Forelimb muscle (tissue), 1 donor: ENCODE measurements at regions not wholly inside any gene's neighbourhood (a gene's known extent, or its start where the extent isn't known, plus 50 kb on each side); places are given as distances from the start of the nearest gene placed in this dataset.
"Not testable (repeated sequence)": the region's sequence is repeated elsewhere in the genome, so short reads cannot be mapped to it uniquely, and the experiment has no call there.

Experiments
- DNase-seq: peaks from one replicate; pipeline ENCODE4 v3.0.0-alpha.2; 2013; ENCODE audit warnings: low read depth

DNA sequence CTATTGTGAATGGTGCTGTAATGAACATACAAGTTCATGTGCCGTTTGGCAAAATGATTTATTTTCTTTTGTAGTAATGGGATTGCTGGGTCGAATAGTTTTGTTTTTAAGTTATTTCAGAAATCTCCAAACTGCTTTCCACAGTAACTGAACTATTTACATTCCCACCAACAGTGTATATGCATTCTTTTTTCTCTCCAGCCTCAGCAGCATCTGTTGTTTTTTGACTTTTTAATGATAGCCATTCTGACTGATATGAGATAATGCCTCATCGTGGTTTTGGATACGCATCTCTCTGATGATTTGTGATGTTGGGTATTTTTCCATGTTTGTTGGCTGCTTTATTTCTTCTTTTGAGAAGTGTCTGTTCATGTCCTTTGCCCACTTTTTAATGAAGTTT is 246.3 kb upstream of the ADGRL3 start:
- DNase-seq, result no peak

DNA sequence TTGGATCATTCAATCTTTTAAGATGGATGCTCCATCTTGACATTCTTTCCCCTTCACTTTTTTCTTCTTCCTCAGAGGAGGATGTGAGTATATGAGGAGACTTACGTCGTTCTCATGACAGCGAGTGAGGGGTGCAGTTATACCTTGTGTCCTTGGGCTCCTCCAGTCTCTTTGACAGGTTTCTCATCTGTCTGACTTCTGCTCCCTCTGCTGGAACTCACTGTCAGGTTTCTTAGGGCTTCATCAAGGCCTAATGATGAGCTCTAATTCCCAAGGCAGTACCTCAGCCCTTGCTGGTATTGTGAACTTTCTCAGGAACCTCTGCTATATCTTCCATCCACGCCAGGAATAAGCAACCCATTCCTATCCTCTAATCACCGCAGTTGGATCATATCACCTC is 237.8 kb upstream of the ADGRL3 start:
- no peak for DNase-seq

DNA sequence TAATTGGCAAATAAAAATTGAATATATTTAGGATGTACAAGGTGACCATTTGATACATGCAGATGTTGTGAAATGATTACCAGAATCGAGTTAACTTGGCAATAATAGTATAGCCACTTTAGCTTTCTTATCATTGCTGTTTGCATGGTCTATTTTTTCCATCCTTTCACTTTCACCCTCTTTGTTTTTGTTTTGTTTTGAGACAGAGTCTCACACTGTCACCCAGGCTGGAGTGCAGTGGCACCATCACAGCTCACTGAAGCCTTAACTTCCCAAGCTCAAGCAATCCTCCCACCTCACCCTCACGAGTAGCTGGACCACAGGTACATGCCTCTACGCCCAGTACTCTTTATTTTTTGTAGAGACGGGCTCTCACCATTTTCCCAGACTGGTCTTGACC is 218.6 kb upstream of the ADGRL3 start:
- DNase-seq, result no peak

DNA sequence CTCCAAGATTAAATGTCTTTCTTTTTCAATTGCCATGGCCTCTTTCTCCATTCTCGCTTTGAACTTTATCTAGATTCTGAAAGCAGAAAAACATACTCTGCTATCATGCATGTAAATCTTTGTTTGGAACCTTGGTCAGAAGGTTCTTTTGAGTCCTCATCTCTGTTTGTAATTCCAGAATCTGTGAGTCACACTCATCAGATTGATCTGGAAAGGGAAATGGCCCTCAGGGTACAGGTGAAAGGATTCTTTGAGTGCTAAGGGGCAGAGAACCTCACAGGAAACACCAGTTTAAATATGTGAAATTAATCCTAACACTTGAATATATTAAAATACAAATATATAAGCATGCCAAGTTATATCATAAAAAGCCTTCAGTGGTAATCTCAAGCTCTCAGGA is 211.0 kb upstream of the ADGRL3 start:
- no peak for DNase-seq

DNA sequence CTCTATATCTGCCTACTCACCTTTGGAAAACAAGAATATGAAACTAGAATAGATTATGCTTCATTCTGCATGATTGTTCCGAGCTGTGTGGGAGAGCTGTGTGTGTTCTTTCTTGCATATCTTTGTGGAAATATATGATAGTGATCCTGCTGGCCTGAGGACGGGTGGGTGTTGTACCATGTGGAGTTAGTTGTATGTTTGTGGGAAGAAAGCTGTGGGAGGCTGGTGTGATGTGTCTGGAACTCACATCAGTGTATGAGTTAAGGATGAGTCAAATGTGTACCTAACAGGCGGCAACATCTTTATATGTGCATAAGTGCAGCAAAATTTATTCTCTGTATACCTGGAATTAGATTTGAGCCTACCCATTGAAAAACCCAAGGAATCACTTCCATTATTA is 208.1 kb upstream of the ADGRL3 start:
- DNase-seq, result no peak

DNA sequence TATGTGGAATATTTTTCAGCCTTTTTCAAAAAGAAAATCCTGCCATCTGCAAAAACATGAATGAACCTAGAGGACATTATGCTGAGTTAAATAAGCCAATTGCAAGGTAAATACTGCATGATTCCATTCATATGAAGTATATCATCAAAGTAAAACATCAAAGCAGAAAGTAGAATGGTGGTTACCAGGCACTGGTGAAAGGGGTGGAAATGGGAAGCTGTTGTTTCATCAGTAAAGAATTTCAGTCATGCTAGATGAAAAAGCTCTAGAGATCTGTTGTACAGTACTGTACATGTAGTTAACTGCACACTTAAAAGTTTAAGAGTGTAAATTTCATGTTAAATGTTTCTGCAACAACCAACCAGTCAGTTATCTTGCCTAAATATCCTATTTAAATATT is 196.8 kb upstream of the ADGRL3 start:
- DNase-seq, result no peak

DNA sequence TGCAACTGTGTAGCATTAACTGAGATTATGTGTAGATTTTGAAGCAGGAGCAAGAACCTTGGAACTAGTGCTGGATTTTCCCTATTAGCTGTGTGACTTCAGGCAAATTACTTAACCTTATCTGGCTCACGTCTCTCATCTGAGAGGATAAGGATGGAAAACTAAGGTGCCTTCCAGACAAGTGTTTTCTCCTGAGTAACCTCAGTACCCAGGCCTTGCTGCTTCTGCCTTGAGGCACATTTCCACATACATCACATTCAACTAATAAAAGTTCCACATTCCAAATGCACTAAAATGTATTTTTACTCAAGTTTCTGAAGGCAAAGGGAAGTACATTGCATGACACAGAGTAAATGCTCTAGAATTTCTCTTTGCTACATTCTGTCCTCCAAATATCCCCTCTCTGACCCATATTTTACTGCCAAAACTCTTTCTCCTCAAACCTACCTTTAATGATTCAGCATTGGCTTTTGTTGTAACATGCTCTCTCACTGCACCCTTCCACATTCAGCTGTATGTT is 195.4 kb upstream of the ADGRL3 start:
- DNase-seq, result no peak

DNA sequence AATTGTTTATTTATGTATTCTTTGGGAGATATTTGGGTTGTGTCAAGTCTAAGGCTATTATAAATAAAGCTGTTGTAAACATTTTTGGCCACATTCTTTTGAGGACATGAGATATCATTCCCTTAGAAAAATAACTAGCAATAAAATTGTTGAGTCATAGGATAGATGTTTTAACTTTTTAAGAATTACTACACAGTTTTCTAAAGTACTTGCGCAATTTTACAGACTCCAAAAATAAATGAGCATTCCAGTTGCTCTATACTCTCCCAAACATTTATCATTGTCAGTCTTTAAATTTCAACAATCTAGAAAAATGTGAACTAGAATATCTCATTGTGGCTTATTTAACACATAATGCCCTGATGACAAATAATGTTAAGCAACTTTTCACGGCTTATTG is 189.1 kb upstream of the ADGRL3 start:
- DNase-seq, result no peak

DNA sequence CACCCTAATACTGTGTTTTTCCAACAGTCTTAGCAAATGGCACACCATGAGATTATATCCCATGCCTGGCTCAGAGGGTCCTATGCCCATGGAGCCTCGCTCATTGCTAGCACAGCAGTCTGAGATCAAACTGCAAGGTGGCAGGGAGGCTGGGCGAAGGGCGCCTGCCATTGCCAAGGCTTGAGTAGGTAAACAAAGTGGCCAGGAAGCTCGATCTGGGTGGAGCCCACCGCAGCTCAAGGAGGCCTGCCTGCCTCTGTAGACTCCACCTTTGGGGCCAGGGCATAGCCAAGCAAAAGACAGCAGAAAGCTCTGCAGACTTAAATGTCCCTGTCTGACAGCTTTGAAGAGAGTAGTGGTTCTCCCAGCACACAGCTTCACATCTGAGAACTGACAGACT is 188.2 kb upstream of the ADGRL3 start:
- not testable (repeated sequence) for DNase-seq

DNA sequence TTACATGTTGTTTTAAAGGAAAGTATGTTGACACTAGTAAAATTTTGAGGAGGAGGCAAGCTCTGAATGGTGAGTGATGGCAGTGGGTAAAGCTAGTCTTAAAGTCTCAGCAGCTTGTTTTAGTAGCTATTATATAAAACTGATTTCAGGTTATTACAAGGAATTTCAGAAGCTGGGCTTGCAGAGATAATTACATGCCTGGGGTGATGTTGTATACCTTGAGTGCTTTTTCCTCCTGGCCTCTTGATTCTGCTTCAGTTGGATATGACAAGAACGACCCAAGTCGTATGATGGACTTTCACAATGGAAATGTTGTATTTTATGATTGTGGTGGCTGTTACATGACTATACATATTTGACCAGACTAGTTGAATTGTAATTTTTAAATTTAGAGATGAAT is 175.5 kb upstream of the ADGRL3 start:
- no peak for DNase-seq

DNA sequence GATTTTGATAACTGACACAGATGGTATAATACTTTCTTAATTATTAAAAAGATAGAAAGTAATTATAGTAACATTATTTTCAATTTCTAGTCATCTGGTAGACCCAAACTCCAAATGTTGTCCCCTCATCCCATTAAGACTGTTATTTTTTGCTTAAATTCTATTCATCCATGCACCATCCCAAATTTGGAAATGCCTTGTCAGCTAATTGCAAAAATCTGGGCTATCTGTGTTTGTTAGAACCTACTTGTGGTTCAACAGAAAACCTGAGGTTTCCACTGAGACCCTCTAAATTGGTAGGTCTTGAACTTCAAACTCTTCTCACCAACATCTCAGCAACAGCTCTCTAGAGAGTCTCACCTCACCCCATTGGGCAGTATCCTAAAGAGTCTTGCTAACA is 172.2 kb upstream of the ADGRL3 start:
- DNase-seq, result no peak

DNA sequence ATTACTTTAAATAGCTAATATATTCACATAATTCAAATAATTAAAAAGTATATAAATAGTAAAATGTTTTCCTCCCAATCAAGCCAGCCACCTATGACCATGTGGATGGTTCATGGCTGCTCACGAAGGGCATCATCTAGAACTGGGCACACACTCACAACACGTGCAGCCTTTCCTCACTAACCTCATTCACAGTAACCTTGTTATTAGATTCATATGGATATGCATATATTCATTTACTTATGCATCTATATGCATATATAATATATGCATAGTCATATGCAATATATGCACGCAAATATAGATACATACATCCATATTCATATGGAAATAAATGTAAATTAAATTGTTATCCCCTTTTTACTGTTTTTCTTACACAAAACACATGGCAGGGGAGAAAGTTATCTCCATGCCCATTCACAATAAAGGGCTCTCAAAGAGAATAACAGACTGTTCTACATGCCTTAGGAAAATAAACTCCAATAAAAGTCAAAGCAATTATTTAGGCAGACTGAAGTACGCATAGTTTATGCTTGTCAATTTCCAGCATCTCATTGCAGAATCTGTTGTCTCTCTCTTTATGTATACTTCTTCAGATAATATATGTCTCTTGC is 163.9 kb upstream of the ADGRL3 start:
- DNase-seq, result no peak

DNA sequence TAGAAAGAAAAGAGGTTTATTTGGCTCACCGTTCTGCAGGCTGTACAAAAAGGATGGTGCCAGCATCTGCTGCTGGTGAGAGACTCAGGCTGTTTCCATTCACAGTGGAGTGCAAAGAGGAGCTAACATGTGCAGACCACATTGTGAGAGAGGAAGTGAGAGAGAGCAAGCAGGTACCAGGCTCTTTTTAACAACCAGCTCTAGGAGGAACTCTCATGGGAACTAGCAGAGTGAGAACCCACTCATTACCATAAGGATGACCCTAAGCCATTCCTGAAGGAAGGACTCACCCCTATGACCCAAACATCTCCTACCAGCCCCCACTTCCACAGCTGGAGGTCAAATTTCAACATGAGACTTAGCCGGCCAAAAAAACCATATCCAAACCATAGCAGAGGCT is 158.6 kb upstream of the ADGRL3 start:
- no peak for DNase-seq

DNA sequence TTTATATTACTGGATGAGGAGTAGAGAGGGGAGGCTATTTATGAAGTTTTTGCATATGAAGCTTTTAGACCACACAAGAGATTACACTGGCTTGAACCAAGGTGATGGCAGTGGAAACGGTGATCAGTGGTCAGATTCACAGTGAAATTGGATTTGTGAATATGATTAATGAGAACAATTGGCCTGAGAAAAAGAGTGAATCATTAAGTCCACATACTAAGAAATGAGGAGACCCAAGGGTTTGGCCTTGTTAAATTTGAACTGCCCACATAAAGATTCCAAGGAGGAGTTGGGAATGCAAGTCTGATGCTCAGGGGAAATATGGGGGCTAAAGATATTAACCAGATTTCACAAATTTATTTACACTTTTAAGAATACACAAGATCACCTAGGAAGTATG is 155.3 kb upstream of the ADGRL3 start:
- DNase-seq, result no peak

DNA sequence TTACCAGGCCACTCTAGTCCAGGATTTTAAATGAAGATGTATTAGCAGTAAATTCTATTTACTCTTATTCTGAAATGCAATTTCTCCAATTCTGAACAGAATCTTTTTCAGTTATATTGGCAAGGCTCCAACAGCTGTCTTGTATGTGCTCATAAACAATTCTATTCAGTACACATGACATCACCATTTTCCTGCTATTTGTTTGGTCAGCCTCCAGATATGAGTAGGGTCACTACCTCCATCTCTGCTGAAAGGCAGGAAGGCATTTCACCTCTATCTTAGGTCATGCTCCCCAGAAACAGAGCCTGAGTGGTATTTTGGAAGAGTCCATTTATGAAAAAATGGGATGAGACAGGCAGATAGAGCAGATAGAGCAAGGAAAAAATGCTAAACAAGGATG is 151.1 kb upstream of the ADGRL3 start:
- DNase-seq, result no peak

DNA sequence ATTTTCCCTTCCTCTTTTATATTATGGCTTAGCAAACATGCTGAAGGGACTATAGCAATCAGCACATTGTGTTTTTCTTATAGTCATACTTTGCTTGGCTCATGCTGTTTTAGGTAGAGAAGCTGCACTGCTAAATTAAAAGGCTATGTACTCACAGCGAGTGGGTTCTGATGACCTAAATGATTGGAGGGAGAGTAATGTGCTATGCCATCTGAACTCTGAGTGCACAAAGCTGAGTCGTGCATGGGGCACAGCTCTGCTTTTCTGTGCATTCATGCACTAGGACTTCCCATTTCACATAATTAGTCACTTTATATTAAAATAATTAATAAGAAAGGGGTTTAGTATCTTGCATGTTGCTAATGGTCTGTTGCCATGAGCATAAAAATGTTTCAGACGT is 132.7 kb upstream of the ADGRL3 start:
- DNase-seq, result no peak

DNA sequence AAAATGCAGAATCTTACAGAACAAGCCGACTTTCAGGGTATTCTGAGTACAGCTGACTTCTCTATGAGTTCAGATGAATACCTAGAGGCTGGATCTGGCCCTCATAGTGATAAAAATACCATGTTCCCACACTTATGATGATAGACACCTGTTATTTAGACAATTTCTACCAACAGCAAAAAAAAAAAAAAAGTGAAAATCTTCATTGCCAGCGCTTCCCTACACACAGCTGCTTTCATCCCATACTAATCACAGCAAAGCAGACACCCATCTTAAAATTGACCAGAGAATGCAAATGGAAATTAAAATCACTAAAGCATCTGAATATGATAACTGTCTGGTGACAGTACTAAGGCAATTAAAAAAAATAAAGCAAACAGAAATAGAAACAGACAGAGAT is 132.1 kb upstream of the ADGRL3 start:
- DNase-seq, result no peak

DNA sequence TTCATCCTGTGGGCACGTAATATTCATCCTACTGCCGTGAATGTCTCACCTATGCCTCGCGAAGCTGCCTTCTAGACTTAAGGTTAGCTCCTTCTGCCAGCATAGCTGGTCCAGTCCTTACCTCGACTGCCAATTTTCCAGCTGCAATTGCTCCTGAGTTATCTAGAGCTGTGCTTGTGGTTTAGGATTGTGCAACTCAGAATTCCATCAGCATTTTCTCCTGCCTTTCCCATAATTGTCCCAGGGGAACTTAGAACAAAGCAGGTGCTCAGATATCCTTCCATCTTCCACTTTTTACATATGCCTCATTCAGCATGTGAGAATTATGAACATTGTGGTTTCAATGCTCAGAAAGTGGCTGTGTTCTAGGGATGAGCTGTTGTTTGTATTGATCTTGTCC is 131.4 kb upstream of the ADGRL3 start:
- no peak for DNase-seq

DNA sequence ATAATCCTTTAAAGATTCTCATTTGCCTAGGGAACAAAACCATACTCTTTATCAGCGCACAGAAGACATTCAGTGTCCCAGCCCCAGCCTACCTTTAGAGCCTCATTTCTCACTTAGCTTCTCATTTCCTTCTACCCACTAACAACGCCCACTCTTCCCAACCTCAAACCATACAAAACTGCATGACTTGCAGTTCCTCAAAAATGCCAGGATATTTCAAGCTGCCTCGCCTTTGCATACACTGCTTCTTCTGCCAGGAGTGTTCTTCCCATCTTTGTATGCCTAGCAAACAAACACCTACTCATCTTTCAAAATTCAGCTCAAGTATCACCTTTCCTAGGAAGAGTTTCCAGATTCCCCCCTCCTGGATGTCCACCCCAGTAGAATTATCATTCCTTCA is 129.9 kb upstream of the ADGRL3 start:
- no peak for DNase-seq

DNA sequence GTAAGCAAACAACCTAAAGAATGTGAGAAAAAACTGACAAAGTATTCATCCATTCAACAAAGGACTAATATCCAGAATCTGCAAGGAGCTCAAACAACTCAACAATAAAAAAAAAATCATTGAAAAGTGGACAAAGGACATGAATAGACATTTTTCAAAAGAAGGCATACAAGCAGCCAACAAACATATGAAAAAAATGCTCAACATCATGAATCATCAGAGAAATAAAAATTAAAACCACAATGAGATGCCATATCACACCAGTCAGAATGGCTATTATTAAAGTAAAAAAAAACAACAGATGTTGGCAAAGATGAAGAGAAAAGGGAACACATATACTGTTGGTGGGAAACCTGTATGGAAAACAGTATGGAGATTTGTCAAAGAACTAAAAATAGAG is 120.7 kb upstream of the ADGRL3 start:
- no peak for DNase-seq

DNA sequence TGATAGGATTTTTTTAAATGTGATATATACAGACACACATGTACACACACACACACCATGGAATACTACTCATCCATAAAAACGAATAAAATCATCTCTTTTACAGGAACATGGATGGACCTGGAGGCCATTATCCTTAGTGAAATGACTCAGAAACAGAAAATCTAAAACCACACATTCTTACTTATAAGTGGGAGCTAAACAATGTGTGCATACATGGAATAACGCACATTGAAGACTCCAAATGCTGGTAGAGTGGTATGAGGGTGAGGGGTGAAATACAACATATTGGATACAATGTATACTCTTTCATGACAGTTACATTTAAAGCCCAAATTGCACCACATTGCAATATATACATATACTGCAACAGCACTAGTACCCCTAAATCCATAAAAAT is 120.2 kb upstream of the ADGRL3 start:
- no peak for DNase-seq

DNA sequence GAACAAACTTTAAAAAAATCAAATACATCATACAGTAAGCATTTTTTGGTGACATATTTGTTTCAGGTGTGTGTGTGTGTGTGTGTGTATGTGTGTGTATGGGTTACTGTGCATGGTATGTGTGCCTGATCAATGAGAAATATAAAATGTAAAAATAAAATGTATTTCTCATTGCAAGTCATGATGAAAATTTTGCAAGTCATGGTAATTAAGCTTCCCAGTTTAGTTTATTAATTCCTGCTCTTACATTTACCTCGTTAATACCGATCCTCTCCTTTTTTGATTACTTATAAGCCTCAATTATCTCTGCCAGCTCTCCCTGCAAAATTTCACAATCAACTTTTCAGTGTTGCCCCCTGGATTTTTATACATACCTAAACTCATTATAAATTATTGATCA is 114.6 kb upstream of the ADGRL3 start:
- DNase-seq, result no peak

DNA sequence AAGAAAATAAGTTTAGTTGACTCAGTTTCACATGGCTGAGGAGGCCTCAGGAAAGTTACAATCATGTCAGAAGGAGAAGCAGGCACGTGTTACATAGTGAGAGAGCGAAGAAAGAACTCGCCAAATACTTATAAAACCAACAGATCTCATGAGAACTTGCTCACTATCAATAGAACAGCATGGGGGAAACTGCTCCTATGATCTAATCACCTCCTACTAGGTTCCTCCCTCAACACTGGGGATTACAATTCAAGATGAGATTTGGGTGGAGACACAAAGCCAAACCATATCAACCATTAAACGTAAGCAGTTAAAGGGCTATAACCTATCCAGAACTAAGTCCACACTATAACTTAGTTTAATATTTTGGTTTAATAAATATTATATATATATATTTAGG is 113.8 kb upstream of the ADGRL3 start:
- no peak for DNase-seq

DNA sequence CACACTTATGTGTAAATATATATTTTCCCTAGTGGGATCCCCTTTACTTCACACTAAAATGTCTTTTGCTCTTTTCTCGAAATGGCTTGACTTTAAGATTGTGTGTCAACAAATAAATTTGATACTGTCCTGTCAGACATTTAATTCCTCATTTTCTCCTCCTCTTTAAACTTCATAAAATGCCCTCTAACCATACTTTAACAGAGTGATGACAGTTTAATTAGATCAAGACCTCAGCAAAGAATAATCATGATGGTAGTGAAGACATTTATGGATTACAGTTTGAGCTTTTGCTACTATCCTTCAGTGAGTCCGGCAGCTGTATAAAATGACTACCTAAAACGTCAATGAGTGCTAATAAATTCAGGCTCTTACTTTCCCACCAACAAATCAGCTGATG is 113.1 kb upstream of the ADGRL3 start:
- DNase-seq, result no peak
